Keratinocyte (primary cell): ENCODE measurements at regions not wholly inside any gene's neighbourhood (a gene's known extent, or its start where the extent isn't known, plus 50 kb on each side); places are given as distances from the start of the nearest gene placed in this dataset.

ENCODE experiments used
- CTCF ChIP-seq, 3 experiments: IDR thresholded peaks in 1 of 3; conservative IDR thresholded peaks in 1 of 3; optimal IDR thresholded peaks in 1 of 3; 2 replicates in 2 of 3; 3 replicates in 1 of 3; pipeline versions ENCODE3 to v1.5.1; 2011; ENCODE audit warnings: low read length in 3 of 3, mild to moderate bottlenecking in 3 of 3, moderate library complexity in 2 of 3, control low read depth in 1 of 3, inconsistent platforms in 1 of 3; ENCODE audit not compliant: insufficient read depth in 2 of 3; ENCODE audit errors: extremely low read depth in 1 of 3
- EZH2 ChIP-seq: IDR thresholded peaks from one replicate; pipeline ENCODE4 v1.6.1; 2012; ENCODE audit warnings: inconsistent platforms, mild to moderate bottlenecking, low read length, moderate library complexity

- TF ChIP-seq EZH2: no peak
- TF ChIP-seq CTCF (optimal IDR thresholded peaks at IDR 0.05 in 1 of 3, IDR thresholded peaks at IDR 0.05 in 1 of 3, conservative IDR thresholded peaks at IDR 0.05 in 1 of 3; ENCODE audit: extremely low read depth in 1 of 3, insufficient read depth in 2 of 3, low read length in 3 of 3): no peak
Observed at GRCh38 chr14:55979096-55979495, 139.1 kb upstream of the PELI2 start.
